ENCODE measurements at regions not wholly inside any gene's neighbourhood (a gene's known extent, or its start where the extent isn't known, plus 50 kb on each side); places are given as distances from the start of the nearest gene placed in this dataset.

- TF ChIP-seq CTCF (conservative IDR thresholded peaks at IDR 0.05; ENCODE audit: low read depth, low read length): no peak
- H3K4me3 ChIP-seq (ENCODE audit: low read length): no peak overlapping the region
- no peak for DNase-seq (ENCODE audit: low read depth)
These were observed 787.3 kb downstream of the VRK1 start for GRCh38 chr14:97584528-97584927.

- DNase-seq (ENCODE audit: low read depth): no peak
- TF ChIP-seq CTCF (conservative IDR thresholded peaks at IDR 0.05; ENCODE audit: low read depth, low read length): no peak
- no peak overlapping the region for H3K4me3 ChIP-seq (ENCODE audit: low read length)
These were observed 795.3 kb downstream of the VRK1 start for GRCh38 chr14:97592341-97592980.

- no peak overlapping the region for H3K4me3 ChIP-seq (ENCODE audit: low read length)
- TF ChIP-seq CTCF (conservative IDR thresholded peaks at IDR 0.05; ENCODE audit: low read depth, low read length): no peak
- DNase-seq (ENCODE audit: low read depth): no peak
These were observed 797.1 kb downstream of the VRK1 start for GRCh38 chr14:97594306-97594705.

- no peak for DNase-seq (ENCODE audit: low read depth)
- no peak for TF ChIP-seq CTCF (conservative IDR thresholded peaks at IDR 0.05; ENCODE audit: low read depth, low read length)
- no peak overlapping the region for H3K4me3 ChIP-seq (ENCODE audit: low read length)
These were observed 805.4 kb downstream of the VRK1 start for GRCh38 chr14:97602438-97603117.

- no peak for DNase-seq (ENCODE audit: low read depth)
- H3K4me3 ChIP-seq (ENCODE audit: low read length): no peak overlapping the region
- TF ChIP-seq CTCF (conservative IDR thresholded peaks at IDR 0.05; ENCODE audit: low read depth, low read length): no peak
These were observed 806.0 kb downstream of the VRK1 start for GRCh38 chr14:97603201-97603600.

GRCh38 chr14:97604731-97605130 is 807.5 kb downstream of the VRK1 start:
- DNase-seq (ENCODE audit: low read depth): no peak
- H3K4me3 ChIP-seq (ENCODE audit: low read length): no peak overlapping the region
- TF ChIP-seq CTCF (conservative IDR thresholded peaks at IDR 0.05; ENCODE audit: low read depth, low read length): no peak

GRCh38 chr14:97618401-97618800 is 821.2 kb downstream of the VRK1 start:
- H3K4me3 ChIP-seq (ENCODE audit: low read length): no peak overlapping the region
- no peak for TF ChIP-seq CTCF (conservative IDR thresholded peaks at IDR 0.05; ENCODE audit: low read depth, low read length)
- DNase-seq (ENCODE audit: low read depth): no peak

Data from retinal pigment epithelial cell (primary cell).